ENCODE measurements at regions not wholly inside any gene's neighbourhood (a gene's known extent, or its start where the extent isn't known, plus 50 kb on each side); places are given as distances from the start of the nearest gene placed in this dataset.

DNA sequence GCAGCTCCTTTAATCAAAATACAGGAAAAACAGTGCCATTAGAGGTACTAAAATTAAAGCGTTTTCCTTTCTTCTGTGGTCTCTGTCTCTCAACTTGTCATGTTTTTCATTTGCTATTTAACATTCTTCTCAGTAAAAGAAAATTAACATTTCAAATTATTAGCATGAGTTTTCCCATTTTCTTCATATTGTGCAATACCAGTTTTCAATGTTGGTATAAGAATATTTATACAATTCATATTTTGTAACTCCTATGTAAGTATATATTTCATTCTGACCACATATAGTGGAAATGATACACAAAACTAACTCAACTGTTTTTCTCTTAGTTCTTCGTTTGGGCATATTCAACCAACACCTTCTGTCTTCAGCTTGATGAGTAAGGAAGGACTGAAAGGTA lies 308.3 kb downstream of the HS3ST1 start:
- no peak for TF ChIP-seq CTCF (conservative IDR thresholded peaks at IDR 0.05)
- TF ChIP-seq EZH2 (IDR thresholded peaks at IDR 0.05; ENCODE audit: low read depth) = no peak
